Inflammatory macrophage treated with lipopolysaccharide for 4 hours (primary cell): ENCODE measurements at regions not wholly inside any gene's neighbourhood (a gene's known extent, or its start where the extent isn't known, plus 50 kb on each side); places are given as distances from the start of the nearest gene placed in this dataset.

ENCODE experiments used
- DNase-seq: peaks from one replicate; pipeline ENCODE4 v3.0.0-alpha.2; 2020

- no peak for DNase-seq
Observed at GRCh38 chr5:13328316-13328715, 616.2 kb downstream of the DNAH5 start.

- DNase-seq, result no peak
Observed at GRCh38 chr5:13325765-13326164, 618.7 kb downstream of the DNAH5 start.

- DNase-seq, result no peak
Observed at GRCh38 chr5:13322769-13323168, 621.7 kb downstream of the DNAH5 start.

GRCh38 chr5:13317654-13318053 lies 626.8 kb downstream of the DNAH5 start:
- no peak for DNase-seq

GRCh38 chr5:13316176-13316575 lies 628.3 kb downstream of the DNAH5 start:
- DNase-seq, result no peak

GRCh38 chr5:13307480-13307879 lies 637.0 kb downstream of the DNAH5 start:
- no peak for DNase-seq

- no peak for DNase-seq
Observed at GRCh38 chr5:13303445-13303844, 641.0 kb downstream of the DNAH5 start.

- DNase-seq, result no peak
Observed at GRCh38 chr5:13278811-13279210, 665.7 kb downstream of the DNAH5 start.

- DNase-seq, result no peak
Observed at GRCh38 chr5:13278148-13278547, 666.3 kb downstream of the DNAH5 start.

GRCh38 chr5:13276156-13276555 lies 668.3 kb downstream of the DNAH5 start:
- DNase-seq, result no peak

- no peak for DNase-seq
Observed at GRCh38 chr5:13263701-13264100, 680.8 kb downstream of the DNAH5 start.

- no peak for DNase-seq
Observed at GRCh38 chr5:13253111-13253510, 691.4 kb downstream of the DNAH5 start.

- no peak for DNase-seq
Observed at GRCh38 chr5:13252699-13253098, 691.8 kb downstream of the DNAH5 start.

GRCh38 chr5:13251623-13252376 lies 692.7 kb downstream of the DNAH5 start:
- no peak for DNase-seq

GRCh38 chr5:13250464-13251291 lies 693.8 kb downstream of the DNAH5 start:
- DNase-seq, result no peak

GRCh38 chr5:13249854-13250253 lies 694.6 kb downstream of the DNAH5 start:
- DNase-seq, result no peak

GRCh38 chr5:13248253-13248652 lies 696.2 kb downstream of the DNAH5 start:
- DNase-seq, result no peak

- no peak for DNase-seq
Observed at GRCh38 chr5:13246053-13246452, 698.4 kb downstream of the DNAH5 start.

GRCh38 chr5:13244151-13244550 lies 700.3 kb downstream of the DNAH5 start:
- no peak for DNase-seq

GRCh38 chr5:13227513-13227912 lies 717.0 kb downstream of the DNAH5 start:
- DNase-seq, result no peak

GRCh38 chr5:13218518-13218917 lies 726.0 kb downstream of the DNAH5 start:
- DNase-seq, result no peak

GRCh38 chr5:13217636-13218035 lies 726.9 kb downstream of the DNAH5 start:
- DNase-seq, result no peak

- DNase-seq, result no peak
Observed at GRCh38 chr5:13215806-13216205, 728.7 kb downstream of the DNAH5 start.

- DNase-seq, result no peak
Observed at GRCh38 chr5:13215370-13215769, 729.1 kb downstream of the DNAH5 start.
